ENCODE measurements at regions not wholly inside any gene's neighbourhood (a gene's known extent, or its start where the extent isn't known, plus 50 kb on each side); places are given as distances from the start of the nearest gene placed in this dataset.

- TF ChIP-seq TARDBP (IDR thresholded peaks at IDR 0.05) = no peak
- no peak for TF ChIP-seq L3MBTL2 (conservative IDR thresholded peaks at IDR 0.05)
- no peak for TF ChIP-seq LEF1 (IDR thresholded peaks at IDR 0.05; ENCODE audit: borderline replicate concordance)
- no peak for TF ChIP-seq SP1 (IDR thresholded peaks at IDR 0.05)
- no peak for TF ChIP-seq SUZ12 (IDR thresholded peaks at IDR 0.05)
- TF ChIP-seq CTBP1 (IDR thresholded peaks at IDR 0.05; ENCODE audit: borderline replicate concordance) = no peak
- no peak for TF ChIP-seq FOXM1 (IDR thresholded peaks at IDR 0.05; ENCODE audit: borderline replicate concordance)
- TF ChIP-seq BHLHE40 (IDR thresholded peaks at IDR 0.05; ENCODE audit: borderline replicate concordance) = no peak
- TF ChIP-seq FOXA1 (IDR thresholded peaks at IDR 0.05) = no peak
Observed at GRCh38 chr18:75504469-75504868, 77.0 kb upstream of the SMIM21 start.
